ENCODE measurements at regions not wholly inside any gene's neighbourhood (a gene's known extent, or its start where the extent isn't known, plus 50 kb on each side); places are given as distances from the start of the nearest gene placed in this dataset.

GRCh38 chrX:20825984-20826383 lies 548.2 kb upstream of the CNKSR2 start:
- CTCF ChIA-PET, result no interaction called here
- peaks cover 10% of the 10 kb centered on the region for H3K4me1 Mint-ChIP-seq (ENCODE audit: low read depth, unreplicated experiment)
- H3K4me3 Mint-ChIP-seq (ENCODE audit: low read depth, unreplicated experiment), result no peak overlapping the region
- no peak for TF ChIP-seq CTCF (IDR thresholded peaks at IDR 0.05; ENCODE audit: unreplicated experiment)
- no peak for DNase-seq
- H3K36me3 Mint-ChIP-seq (ENCODE audit: insufficient read depth, unreplicated experiment), result peaks cover 6% of the 10 kb centered on the region
- H3K27me3 Mint-ChIP-seq (ENCODE audit: unreplicated experiment), result no peaks in the 10 kb centered on the region
- BruUV-seq (replicated peaks), result no TSS peak
- no peaks in the 10 kb centered on the region for H3K9me3 Mint-ChIP-seq (ENCODE audit: low read depth, unreplicated experiment)
- H3K27ac Mint-ChIP-seq (ENCODE audit: unreplicated experiment), result no peak overlapping the region
- intact Hi-C loops (cut with micrococcal nuclease; ENCODE audit: unreplicated experiment), result no loop called here

- DNase-seq, result no peak
- Mint-ChIP-seq H3K36me3 (ENCODE audit: insufficient read depth, unreplicated experiment) (no peaks in the 10 kb centered on the region), H3K4me3 (ENCODE audit: low read depth, unreplicated experiment) (no peak overlapping the region), H3K4me1 (ENCODE audit: low read depth, unreplicated experiment) (no peaks in the 10 kb centered on the region), H3K9me3 (ENCODE audit: low read depth, unreplicated experiment) (peaks cover 4% of the 10 kb centered on the region), H3K27ac (ENCODE audit: unreplicated experiment) (no peak overlapping the region), H3K27me3 (ENCODE audit: unreplicated experiment) (no peaks in the 10 kb centered on the region)
- intact Hi-C loops (cut with micrococcal nuclease; ENCODE audit: unreplicated experiment), result no loop called here
- CTCF ChIA-PET, result no interaction called here
- no TSS peak for BruUV-seq (replicated peaks)
- no peak for TF ChIP-seq CTCF (IDR thresholded peaks at IDR 0.05; ENCODE audit: unreplicated experiment)
These were observed 537.3 kb upstream of the RPS6KA3 start for GRCh38 chrX:20803971-20804370.

GRCh38 chrX:20802036-20802435 lies 535.3 kb upstream of the RPS6KA3 start:
- intact Hi-C loops (cut with micrococcal nuclease; ENCODE audit: unreplicated experiment), result no loop called here
- no peaks in the 10 kb centered on the region for H3K36me3 Mint-ChIP-seq (ENCODE audit: insufficient read depth, unreplicated experiment)
- no peaks in the 10 kb centered on the region for H3K4me1 Mint-ChIP-seq (ENCODE audit: low read depth, unreplicated experiment)
- BruUV-seq (replicated peaks), result no TSS peak
- peaks cover 5% of the 10 kb centered on the region for H3K9me3 Mint-ChIP-seq (ENCODE audit: low read depth, unreplicated experiment)
- no peak overlapping the region for H3K4me3 Mint-ChIP-seq (ENCODE audit: low read depth, unreplicated experiment)
- no peaks in the 10 kb centered on the region for H3K27me3 Mint-ChIP-seq (ENCODE audit: unreplicated experiment)
- TF ChIP-seq CTCF (IDR thresholded peaks at IDR 0.05; ENCODE audit: unreplicated experiment), result no peak
- no peak overlapping the region for H3K27ac Mint-ChIP-seq (ENCODE audit: unreplicated experiment)
- CTCF ChIA-PET, result no interaction called here
- DNase-seq, result no peak

- no peak for DNase-seq
- no peak for TF ChIP-seq CTCF (IDR thresholded peaks at IDR 0.05; ENCODE audit: unreplicated experiment)
- no peaks in the 10 kb centered on the region for H3K27me3 Mint-ChIP-seq (ENCODE audit: unreplicated experiment)
- H3K27ac Mint-ChIP-seq (ENCODE audit: unreplicated experiment), result no peak overlapping the region
- intact Hi-C loops (cut with micrococcal nuclease; ENCODE audit: unreplicated experiment), result no loop called here
- CTCF ChIA-PET, result interaction anchor here (0.8 kb wide), 1 partner anchor 11 kb away, joined by 3 read pairs; no protein-coding TSS in a partner anchor
- H3K36me3 Mint-ChIP-seq (ENCODE audit: insufficient read depth, unreplicated experiment), result no peaks in the 10 kb centered on the region
- BruUV-seq (replicated peaks), result no TSS peak
- H3K9me3 Mint-ChIP-seq (ENCODE audit: low read depth, unreplicated experiment), result peaks cover 7% of the 10 kb centered on the region
- no peaks in the 10 kb centered on the region for H3K4me1 Mint-ChIP-seq (ENCODE audit: low read depth, unreplicated experiment)
- H3K4me3 Mint-ChIP-seq (ENCODE audit: low read depth, unreplicated experiment), result no peak overlapping the region
These were observed 529.7 kb upstream of the RPS6KA3 start for GRCh38 chrX:20796450-20796849.
